ENCODE measurements at regions not wholly inside any gene's neighbourhood (a gene's known extent, or its start where the extent isn't known, plus 50 kb on each side); places are given as distances from the start of the nearest gene placed in this dataset.

GRCh38 chr10:24149640-24150039, 59.3 kb upstream of the KIAA1217 start:
- TF ChIP-seq REST (IDR thresholded peaks at IDR 0.05; ENCODE audit: insufficient read depth in 1 of 2, low read depth in 2 of 2, low read length in 1 of 2) (no peak), CTCF (IDR thresholded peaks at IDR 0.05) (no peak), POLR2AphosphoS5 (IDR thresholded peaks at IDR 0.05; ENCODE audit: low read depth, low read length) (no peak), SIN3A (IDR thresholded peaks at IDR 0.05; ENCODE audit: borderline replicate concordance, insufficient read depth, low read depth, low read length) (no peak)
